Stimulated activated CD4-positive, alpha-beta T cell treated with anti-CD3 and anti-CD28 coated beads, Interleukin-4, amount 100 ng/mL, for 4 hours (primary cell): ENCODE measurements at regions not wholly inside any gene's neighbourhood (a gene's known extent, or its start where the extent isn't known, plus 50 kb on each side); places are given as distances from the start of the nearest gene placed in this dataset.
"Not testable (repeated sequence)": the region's sequence is repeated elsewhere in the genome, so short reads cannot be mapped to it uniquely, and the experiment has no call there.

ENCODE experiments used
- DNase-seq, 2 experiments: peaks; one replicate each; pipeline ENCODE4 v3.0.0-alpha.2; 2020

- no peak for DNase-seq
These were observed 90.2 kb upstream of the NUPR2 start for GRCh38 chr7:56206420-56206819.

DNA sequence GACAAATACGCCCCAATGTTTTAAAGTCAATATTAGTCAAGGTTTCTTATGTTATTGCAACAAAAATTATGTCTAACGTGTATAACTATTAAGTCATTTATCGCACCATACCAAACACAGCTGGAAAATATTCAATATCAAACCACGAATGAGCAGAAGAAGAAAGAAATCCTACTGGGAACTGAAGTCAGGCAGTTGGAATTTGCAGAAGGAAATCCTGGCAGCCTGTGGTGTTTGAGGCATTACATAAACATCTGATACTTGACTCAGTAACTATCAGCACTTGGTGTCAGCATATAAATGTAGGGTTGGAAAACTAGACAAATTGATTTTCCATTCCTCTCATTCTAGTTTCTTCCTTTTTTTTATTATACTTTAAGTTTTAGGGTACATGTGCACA, 83.4 kb upstream of the NUPR2 start:
- DNase-seq, result no peak

DNA sequence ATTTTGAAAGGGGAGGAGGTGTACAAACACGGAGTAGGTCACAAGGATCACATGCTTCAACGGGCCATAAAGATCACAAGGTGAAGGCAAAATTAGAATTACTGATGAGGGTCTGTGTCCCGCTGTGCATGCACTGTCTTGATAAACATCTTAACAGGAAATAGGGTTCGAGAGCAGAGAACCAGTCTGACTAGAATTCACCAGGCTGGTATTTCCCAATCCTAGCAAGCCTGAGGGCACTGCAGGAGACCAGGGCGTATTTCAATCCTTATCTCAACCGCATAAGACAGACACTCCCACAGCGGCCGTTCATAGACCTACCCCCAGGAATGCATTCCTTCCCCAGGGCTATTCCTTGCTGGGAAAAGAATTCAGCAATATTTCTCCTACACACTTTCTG, 80.0 kb upstream of the NUPR2 start:
- not testable (repeated sequence) for DNase-seq

- no peak for DNase-seq
These were observed 72.7 kb upstream of the NUPR2 start for GRCh38 chr7:56188823-56189346.

- DNase-seq, result no peak
These were observed 72.2 kb upstream of the NUPR2 start for GRCh38 chr7:56188376-56188775.

DNA sequence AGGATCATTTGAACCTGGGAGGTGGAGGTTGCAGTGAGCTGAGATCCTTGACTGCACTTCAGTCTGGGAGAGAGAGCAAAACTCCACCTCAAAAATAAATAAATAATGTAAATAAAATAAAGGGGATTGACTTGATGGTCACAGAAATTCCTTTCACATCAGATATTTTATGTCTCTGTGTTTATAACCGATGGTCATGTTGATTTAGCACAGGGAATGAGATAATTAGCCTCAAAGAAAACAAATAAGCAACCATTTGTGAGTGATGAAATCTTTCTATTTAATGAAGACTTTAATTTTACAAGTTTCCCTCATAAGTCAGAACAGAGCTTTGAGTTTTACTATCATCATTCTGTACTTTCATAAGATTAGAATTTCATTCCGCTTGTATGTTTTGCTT, 64.8 kb upstream of the NUPR2 start:
- DNase-seq, result no peak

DNA sequence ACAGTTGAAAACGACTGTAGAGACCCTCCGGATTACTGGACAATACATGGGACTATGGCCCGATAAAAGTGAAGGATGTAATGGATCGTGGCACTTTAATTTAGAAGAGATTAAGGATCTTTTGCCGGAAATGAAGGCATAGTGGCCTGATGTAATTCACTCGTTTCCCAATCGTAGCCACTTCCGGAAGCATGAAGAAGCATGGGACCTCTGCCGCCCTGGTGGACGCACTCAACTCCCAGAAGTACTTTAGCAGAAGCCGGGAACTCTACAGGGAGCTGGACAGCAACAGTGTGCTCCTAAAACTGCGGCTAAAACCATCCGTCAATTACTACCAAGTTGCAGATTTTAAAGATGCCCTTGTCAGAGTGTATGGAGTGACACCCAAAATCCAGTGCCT, 59.6 kb upstream of the NUPR2 start:
- no peak for DNase-seq

GRCh38 chr7:56174875-56175760, 58.9 kb upstream of the NUPR2 start:
- no peak for DNase-seq

- no peak for DNase-seq
These were observed 58.2 kb upstream of the NUPR2 start for GRCh38 chr7:56174346-56174874.
